ENCODE measurements at regions not wholly inside any gene's neighbourhood (a gene's known extent, or its start where the extent isn't known, plus 50 kb on each side); places are given as distances from the start of the nearest gene placed in this dataset.
"Not testable (repeated sequence)": the region's sequence is repeated elsewhere in the genome, so short reads cannot be mapped to it uniquely, and the experiment has no call there.

GRCh38 chr18:1665079-1665478 is 760.4 kb downstream of the ADCYAP1 start:
- DNase-seq (ENCODE audit: low read depth) = no peak
- H3K4me3 ChIP-seq (ENCODE audit: low read length) = no peak overlapping the region
- no peak for TF ChIP-seq CTCF (conservative IDR thresholded peaks at IDR 0.05; ENCODE audit: low read length)

GRCh38 chr18:1668279-1668678 is 763.6 kb downstream of the ADCYAP1 start:
- H3K4me3 ChIP-seq (ENCODE audit: low read length) = no peak overlapping the region
- DNase-seq (ENCODE audit: low read depth) = no peak
- TF ChIP-seq CTCF (conservative IDR thresholded peaks at IDR 0.05; ENCODE audit: low read length) = no peak

- not testable (repeated sequence) for DNase-seq (ENCODE audit: low read depth); H3K4me3 ChIP-seq (ENCODE audit: low read length)
These were observed 767.0 kb downstream of the ADCYAP1 start for GRCh38 chr18:1671710-1672109.

GRCh38 chr18:1676387-1676786 is 771.7 kb downstream of the ADCYAP1 start:
- DNase-seq (ENCODE audit: low read depth) = no peak

GRCh38 chr18:1680108-1680507 is 775.4 kb downstream of the ADCYAP1 start:
- no peak overlapping the region for H3K4me3 ChIP-seq (ENCODE audit: low read length)
- DNase-seq (ENCODE audit: low read depth) = no peak
- TF ChIP-seq CTCF (conservative IDR thresholded peaks at IDR 0.05; ENCODE audit: low read length) = no peak

More at GRCh38 chr18:1676387-1676786, 771.7 kb downstream of the ADCYAP1 start:
- TF ChIP-seq CTCF (conservative IDR thresholded peaks at IDR 0.05; ENCODE audit: low read length) = no peak
- H3K4me3 ChIP-seq (ENCODE audit: low read length) = no peak overlapping the region

- DNase-seq (ENCODE audit: low read depth) = no peak
- TF ChIP-seq CTCF (conservative IDR thresholded peaks at IDR 0.05; ENCODE audit: low read length) = no peak
- H3K4me3 ChIP-seq (ENCODE audit: low read length) = no peak overlapping the region
These were observed 787.2 kb downstream of the ADCYAP1 start for GRCh38 chr18:1691863-1692262.

- no peak for TF ChIP-seq CTCF (conservative IDR thresholded peaks at IDR 0.05; ENCODE audit: low read length)
- no peak overlapping the region for H3K4me3 ChIP-seq (ENCODE audit: low read length)
- DNase-seq (ENCODE audit: low read depth) = no peak
These were observed 803.3 kb downstream of the ADCYAP1 start for GRCh38 chr18:1708006-1708405.

GRCh38 chr18:1710114-1710513 is 805.4 kb downstream of the ADCYAP1 start:
- no peak for DNase-seq (ENCODE audit: low read depth)
- TF ChIP-seq CTCF (conservative IDR thresholded peaks at IDR 0.05; ENCODE audit: low read length) = no peak
- no peak overlapping the region for H3K4me3 ChIP-seq (ENCODE audit: low read length)

Data from AG10803 (cell line).